SW480 (cell line): ENCODE measurements at regions not wholly inside any gene's neighbourhood (a gene's known extent, or its start where the extent isn't known, plus 50 kb on each side); places are given as distances from the start of the nearest gene placed in this dataset.
"Not testable (repeated sequence)": the region's sequence is repeated elsewhere in the genome, so short reads cannot be mapped to it uniquely, and the experiment has no call there.

Source experiments
- DNase-seq: peaks from one replicate; pipeline ENCODE4 v3.0.0-alpha.2; 2016; ENCODE audit warnings: low spot score

DNA sequence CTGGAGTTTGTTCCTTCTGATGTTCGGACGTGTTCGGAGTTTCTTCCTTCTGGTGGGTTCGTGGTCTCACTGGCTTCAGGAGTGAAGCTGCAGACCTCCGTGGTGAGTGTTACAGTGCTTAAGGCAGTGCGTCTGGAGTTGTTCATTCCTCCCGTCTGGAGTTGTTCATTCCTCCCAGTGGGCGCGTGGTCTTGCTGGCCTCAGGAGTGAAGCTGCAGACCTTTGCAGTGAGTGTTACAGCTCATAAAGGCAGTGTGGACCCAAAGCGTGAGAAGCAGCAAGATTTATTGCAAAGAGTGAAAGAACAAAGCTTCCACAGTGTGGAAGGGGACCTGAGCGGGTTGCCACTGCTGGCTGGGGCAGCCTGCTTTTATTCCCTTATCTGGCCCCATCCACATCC is 63.4 kb upstream of the DDHD1 start:
- DNase-seq: not testable (repeated sequence)

DNA sequence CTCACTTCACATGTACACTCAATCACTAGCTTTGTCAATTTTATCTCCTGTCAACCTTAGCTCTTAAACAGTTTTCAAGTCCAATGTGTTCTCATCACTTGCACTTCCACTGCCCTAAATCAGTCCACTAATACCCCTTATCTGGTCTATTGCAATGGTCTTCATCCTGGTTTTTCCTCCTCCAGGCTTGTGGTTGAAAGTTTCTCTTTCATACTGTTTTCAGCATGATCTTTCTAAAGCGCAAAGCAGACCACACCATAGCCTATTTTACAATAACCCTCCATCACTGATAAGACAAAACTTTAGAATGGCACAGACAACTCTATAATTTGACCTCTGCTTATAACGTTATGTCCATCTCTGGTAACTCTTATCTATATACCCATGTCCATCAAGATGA is 62.0 kb upstream of the DDHD1 start:
- DNase-seq: no peak

- DNase-seq: no peak
Observed at GRCh38 chr14:53214384-53214783, 61.3 kb upstream of the DDHD1 start.

DNA sequence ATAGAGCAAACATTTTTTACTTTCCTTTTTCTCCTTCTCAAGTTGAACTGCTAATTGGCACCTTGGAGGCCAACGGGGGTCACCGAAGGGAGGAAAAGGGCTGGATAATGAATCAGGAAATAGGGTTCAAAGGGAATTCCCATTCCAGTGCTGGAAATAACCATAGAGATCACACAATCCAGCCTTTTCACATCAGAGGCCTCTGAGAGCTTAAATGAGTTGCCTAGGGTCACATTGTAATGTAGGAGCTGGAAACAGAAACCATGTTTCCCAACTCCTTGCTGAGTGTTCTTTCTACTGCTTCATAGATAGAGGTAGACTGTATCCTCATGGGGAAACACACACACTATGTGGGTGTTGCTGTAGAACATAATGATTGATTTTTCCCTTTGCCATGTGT is 60.6 kb upstream of the DDHD1 start:
- no peak for DNase-seq

DNA sequence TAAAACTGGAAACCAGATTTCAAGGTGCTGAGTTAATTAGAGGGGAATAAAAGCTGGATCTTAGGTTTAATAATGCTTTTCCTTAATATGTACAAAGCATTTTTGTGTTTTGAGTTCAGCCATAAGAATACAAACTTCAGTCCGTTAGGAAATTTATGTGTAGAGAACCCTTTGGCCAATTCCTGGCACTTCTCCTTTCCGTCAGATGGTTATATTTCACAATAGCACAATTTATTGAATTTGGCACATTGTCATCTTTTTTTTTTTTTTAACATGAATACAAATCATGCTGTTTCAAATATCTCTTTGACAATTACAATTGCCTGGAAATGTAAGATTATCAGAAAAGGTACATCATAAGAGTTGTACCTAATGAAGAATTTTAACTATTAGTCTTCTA is 56.2 kb upstream of the DDHD1 start:
- no peak for DNase-seq
